ENCODE measurements at regions not wholly inside any gene's neighbourhood (a gene's known extent, or its start where the extent isn't known, plus 50 kb on each side); places are given as distances from the start of the nearest gene placed in this dataset.
A peak's percentile ranks its signal among the peaks of the same experiment; 100 is the strongest.

DNA sequence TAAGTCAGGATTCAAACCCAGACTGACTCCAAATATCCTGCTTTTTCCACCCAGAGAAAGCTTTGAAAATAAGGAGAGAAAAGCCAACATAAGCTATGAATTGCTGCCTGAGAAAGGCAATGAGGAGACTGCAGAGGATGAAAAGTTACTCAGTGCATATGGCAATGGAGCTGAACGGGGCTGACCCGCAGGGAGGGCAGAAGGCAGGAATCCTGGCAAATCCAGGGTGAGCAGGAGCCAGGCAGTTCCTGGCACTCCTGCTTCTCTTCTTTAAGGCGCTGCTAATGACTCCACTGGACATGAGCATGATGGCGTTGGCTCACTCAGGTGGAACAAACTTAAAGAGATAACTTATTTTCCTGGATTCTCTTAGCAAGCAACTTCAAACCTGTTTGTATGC lies 95.2 kb upstream of the TMCC3 start:
- no peaks in the 10 kb centered on the region for H3K9me3 ChIP-seq (ENCODE audit: low read depth)
- TF ChIP-seq, protein P1, sequence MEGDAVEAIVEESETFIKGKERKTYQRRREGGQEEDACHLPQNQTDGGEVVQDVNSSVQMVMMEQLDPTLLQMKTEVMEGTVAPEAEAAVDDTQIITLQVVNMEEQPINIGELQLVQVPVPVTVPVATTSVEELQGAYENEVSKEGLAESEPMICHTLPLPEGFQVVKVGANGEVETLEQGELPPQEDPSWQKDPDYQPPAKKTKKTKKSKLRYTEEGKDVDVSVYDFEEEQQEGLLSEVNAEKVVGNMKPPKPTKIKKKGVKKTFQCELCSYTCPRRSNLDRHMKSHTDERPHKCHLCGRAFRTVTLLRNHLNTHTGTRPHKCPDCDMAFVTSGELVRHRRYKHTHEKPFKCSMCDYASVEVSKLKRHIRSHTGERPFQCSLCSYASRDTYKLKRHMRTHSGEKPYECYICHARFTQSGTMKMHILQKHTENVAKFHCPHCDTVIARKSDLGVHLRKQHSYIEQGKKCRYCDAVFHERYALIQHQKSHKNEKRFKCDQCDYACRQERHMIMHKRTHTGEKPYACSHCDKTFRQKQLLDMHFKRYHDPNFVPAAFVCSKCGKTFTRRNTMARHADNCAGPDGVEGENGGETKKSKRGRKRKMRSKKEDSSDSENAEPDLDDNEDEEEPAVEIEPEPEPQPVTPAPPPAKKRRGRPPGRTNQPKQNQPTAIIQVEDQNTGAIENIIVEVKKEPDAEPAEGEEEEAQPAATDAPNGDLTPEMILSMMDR (IDR thresholded peaks at IDR 0.05), result no peak
- TF ChIP-seq EZH2phosphoT487 (IDR thresholded peaks at IDR 0.05) (no peak), EZH2 (IDR thresholded peaks at IDR 0.05) (no peak)
- H3K9ac ChIP-seq, result no peak overlapping the region
- DNase-seq (ENCODE audit: low spot score), result no peak
- Mint-ChIP-seq H3K27me3 (ENCODE audit: insufficient read depth, low read depth) (peaks cover 4% of the 10 kb centered on the region), H3K36me3 (no peaks in the 10 kb centered on the region), H3K9me3 (peaks cover 3% of the 10 kb centered on the region), H3K4me1 (peaks cover 5% of the 10 kb centered on the region), H3K4me3 (no peak overlapping the region), H3K27ac (peak overlapping the region; percentile 17)
- H3K4me1 ChIP-seq, result peaks cover 10% of the 10 kb centered on the region
- H3F3A ChIP-seq (ENCODE audit: low read depth), result peaks cover 11% of the 10 kb centered on the region
- H3K27ac ChIP-seq, result no peak overlapping the region
- no peaks in the 10 kb centered on the region for H3K27me3 ChIP-seq
- no peak overlapping the region for H3K4me2 ChIP-seq
- no peaks in the 10 kb centered on the region for H3K79me2 ChIP-seq (ENCODE audit: low read depth)
- H4K20me1 ChIP-seq (ENCODE audit: low read depth), result no peaks in the 10 kb centered on the region
- H3K4me3 ChIP-seq, result no peak overlapping the region
- H2AFZ ChIP-seq (replicated peaks), result no peak overlapping the region
- no peaks in the 10 kb centered on the region for H3K36me3 ChIP-seq

DNA sequence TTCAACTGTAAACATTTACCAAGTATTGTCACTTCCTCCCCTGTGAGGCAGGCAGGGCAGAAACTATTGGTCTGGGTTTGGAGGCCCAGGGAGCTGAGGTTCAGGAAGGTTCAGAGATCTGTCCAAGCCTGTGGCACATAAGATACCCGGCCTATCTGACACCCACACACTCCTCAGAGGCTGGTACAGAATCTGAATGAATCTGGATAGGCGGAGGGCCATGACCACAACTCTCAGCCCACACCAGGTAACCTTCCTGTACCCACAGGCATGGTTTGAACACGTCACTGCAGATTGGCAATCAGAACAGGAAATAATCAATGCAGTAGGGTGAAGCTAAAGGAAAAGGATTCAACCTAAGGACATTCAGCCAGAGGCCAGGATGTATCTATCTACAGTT lies 92.8 kb upstream of the TMCC3 start:
- Mint-ChIP-seq H3K4me1 (peaks cover 11% of the 10 kb centered on the region), H3K27ac (no peak overlapping the region), H3K36me3 (no peaks in the 10 kb centered on the region), H3K27me3 (ENCODE audit: insufficient read depth, low read depth) (peaks cover 2% of the 10 kb centered on the region), H3K4me3 (no peak overlapping the region), H3K9me3 (no peaks in the 10 kb centered on the region)
- no peaks in the 10 kb centered on the region for H3K9me3 ChIP-seq (ENCODE audit: low read depth)
- H3K27me3 ChIP-seq, result no peaks in the 10 kb centered on the region
- peaks cover 13% of the 10 kb centered on the region for H3F3A ChIP-seq (ENCODE audit: low read depth)
- H3K4me1 ChIP-seq, result peaks cover 12% of the 10 kb centered on the region
- H4K20me1 ChIP-seq (ENCODE audit: low read depth), result no peaks in the 10 kb centered on the region
- H3K4me2 ChIP-seq, result no peak overlapping the region
- H3K36me3 ChIP-seq, result no peaks in the 10 kb centered on the region
- no peak overlapping the region for H2AFZ ChIP-seq (replicated peaks)
- no peak for TF ChIP-seq EZH2 (IDR thresholded peaks at IDR 0.05)
- TF ChIP-seq, protein P1 (IDR thresholded peaks at IDR 0.05), result no peak
- TF ChIP-seq EZH2phosphoT487 (IDR thresholded peaks at IDR 0.05), result no peak
- no peak overlapping the region for H3K9ac ChIP-seq
- no peaks in the 10 kb centered on the region for H3K79me2 ChIP-seq (ENCODE audit: low read depth)
- no peak overlapping the region for H3K4me3 ChIP-seq
- DNase-seq (ENCODE audit: low spot score), result no peak
- H3K27ac ChIP-seq, result no peak overlapping the region

DNA sequence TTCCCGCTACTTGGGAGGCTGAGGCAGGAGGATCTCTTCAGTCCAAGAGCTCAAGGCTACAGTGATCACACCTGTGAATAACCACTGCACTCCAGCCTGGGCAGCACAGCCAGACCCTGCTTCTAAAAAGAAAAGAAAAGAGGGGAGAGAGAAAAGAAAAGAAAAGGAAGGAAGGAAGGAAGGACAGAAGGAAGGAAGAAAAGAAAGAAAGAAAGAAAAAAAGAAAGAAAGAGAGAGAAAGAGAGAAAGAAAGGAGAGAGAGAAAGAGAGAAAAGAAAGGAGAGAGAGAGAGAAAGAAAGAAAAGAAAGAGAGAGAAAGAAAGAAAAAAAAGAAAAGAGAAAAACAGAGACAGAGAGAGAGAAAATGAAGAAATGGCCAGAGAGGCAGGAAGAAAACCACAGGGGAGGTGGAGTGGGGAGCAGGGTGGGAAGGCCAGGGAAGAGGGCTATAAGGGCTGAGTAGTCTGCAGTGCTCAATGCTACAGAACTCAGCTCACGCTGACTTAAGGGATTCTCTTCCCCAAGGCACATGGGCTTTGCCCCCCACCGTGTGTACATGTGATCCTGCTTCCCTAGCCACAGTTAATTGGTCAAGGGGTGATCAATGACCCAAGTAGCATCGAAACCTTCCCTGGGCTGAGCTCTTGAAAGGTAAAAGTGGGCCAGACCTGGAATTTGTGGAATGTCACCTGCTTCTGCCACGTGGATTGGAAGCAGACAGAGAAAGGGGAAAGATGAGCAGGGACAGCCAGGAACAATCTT lies 90.4 kb upstream of the TMCC3 start:
- no peaks in the 10 kb centered on the region for H3K27me3 Mint-ChIP-seq (ENCODE audit: insufficient read depth, low read depth)
- Histone ChIP-seq H3K36me3 (no peaks in the 10 kb centered on the region), H3K79me2 (ENCODE audit: low read depth) (no peaks in the 10 kb centered on the region), H4K20me1 (ENCODE audit: low read depth) (no peaks in the 10 kb centered on the region), H3K27me3 (no peaks in the 10 kb centered on the region), H3K4me1 (peaks cover 12% of the 10 kb centered on the region), H3K9ac (no peak overlapping the region), H2AFZ (replicated peaks) (no peak overlapping the region), H3F3A (ENCODE audit: low read depth) (peaks cover 13% of the 10 kb centered on the region), H3K27ac (no peak overlapping the region), H3K4me2 (peak overlapping the region; percentile 2), H3K4me3 (no peak overlapping the region), H3K9me3 (ENCODE audit: low read depth) (no peaks in the 10 kb centered on the region)
- no peaks in the 10 kb centered on the region for H3K9me3 Mint-ChIP-seq
- TF ChIP-seq EZH2 (IDR thresholded peaks at IDR 0.05), result no peak
- peak; percentile 60 for TF ChIP-seq EZH2phosphoT487 (IDR thresholded peaks at IDR 0.05)
- no peaks in the 10 kb centered on the region for H3K36me3 Mint-ChIP-seq
- no peak overlapping the region for H3K4me3 Mint-ChIP-seq
- H3K4me1 Mint-ChIP-seq, result peaks cover 11% of the 10 kb centered on the region
- DNase-seq (ENCODE audit: low spot score), result peak; percentile 78
- no peak overlapping the region for H3K27ac Mint-ChIP-seq

DNA sequence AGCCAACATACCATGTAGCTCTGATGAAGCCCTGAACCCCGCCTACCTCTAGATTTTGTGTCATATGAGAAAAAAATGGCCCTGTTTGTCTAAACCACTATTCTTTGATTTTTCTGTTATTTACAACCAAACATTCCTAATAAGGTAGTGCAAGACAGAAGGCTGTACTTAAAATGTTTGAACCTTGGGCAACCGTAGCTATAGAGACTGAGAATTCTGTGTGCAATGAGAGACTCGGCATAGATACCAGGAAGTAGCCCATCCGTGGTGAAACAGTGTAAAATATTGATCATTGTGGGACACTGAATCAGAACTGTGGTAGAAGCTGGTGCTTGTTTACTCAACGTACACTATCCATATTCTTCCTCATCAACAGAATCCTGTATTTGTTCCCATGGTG lies 86.5 kb upstream of the TMCC3 start:
- no peaks in the 10 kb centered on the region for H3K9me3 ChIP-seq (ENCODE audit: low read depth)
- Mint-ChIP-seq H3K27me3 (ENCODE audit: insufficient read depth, low read depth) (peaks cover 4% of the 10 kb centered on the region), H3K9me3 (no peaks in the 10 kb centered on the region), H3K4me1 (peaks cover 31% of the 10 kb centered on the region), H3K36me3 (no peaks in the 10 kb centered on the region), H3K4me3 (no peak overlapping the region), H3K27ac (no peak overlapping the region)
- H2AFZ ChIP-seq (replicated peaks), result no peak overlapping the region
- no peaks in the 10 kb centered on the region for H3K36me3 ChIP-seq
- TF ChIP-seq EZH2phosphoT487 (IDR thresholded peaks at IDR 0.05), result no peak
- no peak for TF ChIP-seq EZH2 (IDR thresholded peaks at IDR 0.05)
- TF ChIP-seq, protein P1 (IDR thresholded peaks at IDR 0.05), result no peak
- no peak overlapping the region for H3K4me3 ChIP-seq
- no peak overlapping the region for H3K4me2 ChIP-seq
- peaks cover 25% of the 10 kb centered on the region for H3F3A ChIP-seq (ENCODE audit: low read depth)
- peaks cover 26% of the 10 kb centered on the region for H3K4me1 ChIP-seq
- H3K79me2 ChIP-seq (ENCODE audit: low read depth), result no peaks in the 10 kb centered on the region
- H4K20me1 ChIP-seq (ENCODE audit: low read depth), result no peaks in the 10 kb centered on the region
- no peaks in the 10 kb centered on the region for H3K27me3 ChIP-seq
- no peak for DNase-seq (ENCODE audit: low spot score)
- H3K9ac ChIP-seq, result no peak overlapping the region
- no peak overlapping the region for H3K27ac ChIP-seq
